BE2C (cell line): ENCODE measurements at regions not wholly inside any gene's neighbourhood (a gene's known extent, or its start where the extent isn't known, plus 50 kb on each side); places are given as distances from the start of the nearest gene placed in this dataset.

Experiments used
- DNase-seq: peaks from one replicate; pipeline ENCODE4 v3.0.0-alpha.2; 2020
- H3K27me3 ChIP-seq: fragments of 250-450 bp; sonication (Bioruptor Pico); 2 replicates; pipeline ENCODE4 v1.5.1; 2020; ENCODE audit warnings: mild to moderate bottlenecking
- H3K36me3 ChIP-seq: fragments of 250-450 bp; sonication (Bioruptor Pico); 2 replicates; pipeline ENCODE4 v1.5.1; 2020; ENCODE audit warnings: mild to moderate bottlenecking
- H3K4me1 ChIP-seq: fragments of 250-450 bp; sonication (Bioruptor Pico); 2 replicates; pipeline ENCODE4 v1.5.1; 2020
- H3K4me3 ChIP-seq: 2 replicates; pipeline ENCODE4 v1.5.1; 2011; ENCODE audit warnings: low read depth, low read length
- H3K9me3 ChIP-seq: fragments of 250-450 bp; sonication (Bioruptor Pico); 2 replicates; pipeline ENCODE4 v1.5.1; 2020
- CTCF ChIP-seq: IDR thresholded peaks from 2 replicates; pipeline ENCODE4 v1.5.1; 2012; ENCODE audit warnings: mild to moderate bottlenecking, low read depth, low read length

GRCh38 chr4:60923075-60923474, 277.1 kb upstream of the ADGRL3 start:
- no peak for DNase-seq
- TF ChIP-seq CTCF, result no peak
- H3K9me3 ChIP-seq, result no peaks in the 10 kb centered on the region

GRCh38 chr4:60926624-60927023, 273.5 kb upstream of the ADGRL3 start:
- no peak for DNase-seq
- no peak for TF ChIP-seq CTCF
- no peak overlapping the region for H3K4me3 ChIP-seq
- H3K27me3 ChIP-seq, result no peaks in the 10 kb centered on the region
- no peaks in the 10 kb centered on the region for H3K36me3 ChIP-seq
- H3K4me1 ChIP-seq, result no peaks in the 10 kb centered on the region
- no peaks in the 10 kb centered on the region for H3K9me3 ChIP-seq

More at GRCh38 chr4:60923075-60923474, 277.1 kb upstream of the ADGRL3 start:
- no peaks in the 10 kb centered on the region for H3K36me3 ChIP-seq
- no peaks in the 10 kb centered on the region for H3K27me3 ChIP-seq
- no peaks in the 10 kb centered on the region for H3K4me1 ChIP-seq
- H3K4me3 ChIP-seq, result no peak overlapping the region

- TF ChIP-seq CTCF, result no peak
- no peak for DNase-seq
- no peaks in the 10 kb centered on the region for H3K4me1 ChIP-seq
- no peaks in the 10 kb centered on the region for H3K9me3 ChIP-seq
- no peaks in the 10 kb centered on the region for H3K36me3 ChIP-seq
- H3K27me3 ChIP-seq, result no peaks in the 10 kb centered on the region
- H3K4me3 ChIP-seq, result no peak overlapping the region
Observed at GRCh38 chr4:60930866-60931265, 269.3 kb upstream of the ADGRL3 start.

GRCh38 chr4:60934566-60935295, 265.4 kb upstream of the ADGRL3 start:
- Histone ChIP-seq H3K4me1 (no peaks in the 10 kb centered on the region), H3K9me3 (no peaks in the 10 kb centered on the region), H3K36me3 (no peaks in the 10 kb centered on the region), H3K4me3 (no peak overlapping the region), H3K27me3 (no peaks in the 10 kb centered on the region)
- DNase-seq, result no peak
- no peak for TF ChIP-seq CTCF

- no peak for DNase-seq
- Histone ChIP-seq H3K9me3 (no peaks in the 10 kb centered on the region), H3K4me1 (no peaks in the 10 kb centered on the region), H3K4me3 (no peak overlapping the region), H3K36me3 (no peaks in the 10 kb centered on the region), H3K27me3 (no peaks in the 10 kb centered on the region)
- no peak for TF ChIP-seq CTCF
Observed at GRCh38 chr4:60938181-60938580, 261.9 kb upstream of the ADGRL3 start.

GRCh38 chr4:60938621-60939020, 261.5 kb upstream of the ADGRL3 start:
- no peak overlapping the region for H3K4me3 ChIP-seq
- no peak for DNase-seq
- no peaks in the 10 kb centered on the region for H3K9me3 ChIP-seq
- no peaks in the 10 kb centered on the region for H3K36me3 ChIP-seq
- TF ChIP-seq CTCF, result no peak
- no peaks in the 10 kb centered on the region for H3K4me1 ChIP-seq
- no peaks in the 10 kb centered on the region for H3K27me3 ChIP-seq
